DND-41 (cell line): ENCODE measurements at regions not wholly inside any gene's neighbourhood (a gene's known extent, or its start where the extent isn't known, plus 50 kb on each side); places are given as distances from the start of the nearest gene placed in this dataset.

Source experiments
- CTCF ChIP-seq: IDR thresholded peaks from 2 replicates; pipeline ENCODE4 v1.5.1; 2012; ENCODE audit warnings: borderline replicate concordance, low read length, moderate library complexity, mild to moderate bottlenecking; ENCODE audit not compliant: poor library complexity, severe bottlenecking; ENCODE audit errors: extremely low read depth
- EZH2 ChIP-seq: IDR thresholded peaks from 3 replicates; pipeline ENCODE4 v1.6.1; 2012; ENCODE audit warnings: borderline replicate concordance, low read depth, mild to moderate bottlenecking, moderate library complexity, low read length, inconsistent platforms; ENCODE audit not compliant: severe bottlenecking

- TF ChIP-seq CTCF (no peak), EZH2 (no peak)
These were observed 224.8 kb upstream of the GAP43 start for GRCh38 chr3:115398506-115398905.
